BLaER1 treated with 17β-estradiol and CSF1 and Interleukin-3, amounts not matched to agents 10 nM and 100 nM (cell line): ENCODE measurements at regions not wholly inside any gene's neighbourhood (a gene's known extent, or its start where the extent isn't known, plus 50 kb on each side); places are given as distances from the start of the nearest gene placed in this dataset.

Experiments
- H3K27ac ChIP-seq, 11 experiments: shearing (Covaris generic); formaldehyde crosslinking; 2 replicates each; pipeline ENCODE4 v1.8.1; 2022
- H3K27me3 ChIP-seq, 11 experiments: shearing (Covaris generic); formaldehyde crosslinking; 2 replicates each; pipeline ENCODE4 v1.8.1; 2022
- H3K36me3 ChIP-seq, 11 experiments: shearing (Covaris generic); formaldehyde crosslinking; 2 replicates each; pipeline ENCODE4 v1.8.1; 2022
- H3K4me1 ChIP-seq, 10 experiments: shearing (Covaris generic); formaldehyde crosslinking; 2 replicates each; pipeline ENCODE4 v1.8.1; 2022
- H3K4me2 ChIP-seq, 11 experiments: shearing (Covaris generic); formaldehyde crosslinking; 2 replicates each; pipeline ENCODE4 v1.8.1; 2022
- H3K4me3 ChIP-seq, 10 experiments: shearing (Covaris generic); formaldehyde crosslinking; 2 replicates each; pipeline ENCODE4 v1.8.1; 2022
- H3K9ac ChIP-seq, 11 experiments: shearing (Covaris generic); formaldehyde crosslinking; 2 replicates each; pipeline ENCODE4 v1.8.1; 2022
- H3K9me3 ChIP-seq, 11 experiments: shearing (Covaris generic); formaldehyde crosslinking; replicated peaks in 1 of 11; 2 replicates each; pipeline ENCODE4 v1.8.1; 2022
- H4K20me1 ChIP-seq, 11 experiments: shearing (Covaris generic); formaldehyde crosslinking; 2 replicates each; pipeline ENCODE4 v1.8.1; 2022
- Cebpa-rat ChIP-seq, 11 experiments: shearing (Covaris generic); IDR thresholded peaks; 2 replicates each; pipeline ENCODE4 v1.8.1; 2022

- no peaks in the 10 kb centered on the region for H3K27me3 ChIP-seq
- no peak overlapping the region for H3K27ac ChIP-seq
- no peak for TF ChIP-seq Cebpa-rat (IDR thresholded peaks at IDR 0.05)
- no peak overlapping the region for H3K4me3 ChIP-seq
- H3K9ac ChIP-seq = no peak overlapping the region
- H4K20me1 ChIP-seq = no peaks in the 10 kb centered on the region
- H3K36me3 ChIP-seq = no peaks in the 10 kb centered on the region
- no peaks in the 10 kb centered on the region; a peak in 1 of 20 replicates for H3K4me1 ChIP-seq
- no peak overlapping the region for H3K4me2 ChIP-seq
- H3K9me3 ChIP-seq = peaks cover 0 to 11% (median 0%) of the 10 kb centered on the region in 11 experiments; a peak in 4 of 22 replicates
Measured at GRCh38 chr20:11761497-11761896, 156.2 kb upstream of the BTBD3 start.

DNA sequence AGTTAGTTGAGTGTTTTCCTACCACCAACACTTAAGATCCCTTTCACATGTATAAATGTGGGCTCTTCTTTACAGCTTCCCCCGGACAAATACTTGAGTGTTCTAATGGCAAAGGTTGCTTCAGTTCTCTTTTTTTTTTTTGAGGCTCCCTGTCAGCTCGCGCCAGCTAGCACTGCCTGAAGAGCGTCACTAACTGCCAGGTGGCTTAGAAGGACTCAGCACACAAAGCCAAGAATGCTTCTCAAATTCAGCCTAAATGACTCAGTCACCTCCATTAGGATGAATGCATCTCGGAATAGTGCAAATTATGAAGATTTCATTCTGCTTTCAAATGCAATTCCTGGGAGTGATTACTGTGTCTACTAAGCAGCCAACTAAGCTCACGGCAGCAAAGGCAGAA lies 150.7 kb upstream of the BTBD3 start:
- H3K27ac ChIP-seq = no peak overlapping the region
- no peak overlapping the region for H3K9ac ChIP-seq
- no peak for TF ChIP-seq Cebpa-rat (IDR thresholded peaks at IDR 0.05)
- H3K9me3 ChIP-seq = peaks cover 0 to 4% (median 0%) of the 10 kb centered on the region in 11 experiments; a peak in 1 of 22 replicates
- H3K4me2 ChIP-seq = no peak overlapping the region
- H3K36me3 ChIP-seq = no peaks in the 10 kb centered on the region
- H3K4me3 ChIP-seq = no peak overlapping the region
- no peaks in the 10 kb centered on the region for H4K20me1 ChIP-seq
- H3K27me3 ChIP-seq = no peaks in the 10 kb centered on the region
- H3K4me1 ChIP-seq = no peaks in the 10 kb centered on the region

- Histone ChIP-seq H3K4me3 (no peak overlapping the region), H3K4me1 (no peaks in the 10 kb centered on the region), H3K9ac (no peak overlapping the region), H4K20me1 (no peaks in the 10 kb centered on the region), H3K27ac (no peak overlapping the region), H3K9me3 (peaks cover 0 to 5% (median 0%) of the 10 kb centered on the region in 11 experiments; a peak in 2 of 22 replicates), H3K27me3 (no peaks in the 10 kb centered on the region), H3K36me3 (no peaks in the 10 kb centered on the region), H3K4me2 (no peak overlapping the region)
- no peak for TF ChIP-seq Cebpa-rat (IDR thresholded peaks at IDR 0.05)
Measured at GRCh38 chr20:11769825-11770224, 147.9 kb upstream of the BTBD3 start.

DNA sequence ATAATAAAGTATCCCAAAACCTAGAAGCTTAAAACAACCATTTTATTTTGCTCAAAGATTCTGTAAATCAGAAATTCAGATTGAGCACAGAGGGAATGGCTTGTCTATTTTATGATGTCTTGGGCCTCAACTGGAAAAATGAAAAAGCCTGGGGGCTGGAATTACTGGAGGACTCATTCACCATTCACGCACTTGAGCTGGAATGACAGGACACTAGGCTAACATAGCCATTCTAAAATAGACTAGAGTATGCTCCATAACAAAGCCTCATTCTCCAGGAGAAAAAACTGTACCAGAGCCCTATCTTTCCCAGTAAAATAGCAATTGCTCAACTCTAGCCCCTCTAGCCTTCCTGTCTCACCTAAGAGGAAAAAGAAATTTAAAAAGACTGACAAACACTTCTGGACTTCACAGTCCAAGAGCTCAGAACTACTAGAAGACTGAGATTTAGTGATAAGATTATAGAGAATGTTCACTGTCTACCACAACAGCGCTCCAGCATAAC lies 145.4 kb upstream of the BTBD3 start:
- no peaks in the 10 kb centered on the region for H3K4me1 ChIP-seq
- no peak overlapping the region for H3K27ac ChIP-seq
- no peak overlapping the region for H3K9ac ChIP-seq
- H3K36me3 ChIP-seq = no peaks in the 10 kb centered on the region
- H3K9me3 ChIP-seq = peaks cover 0 to 5% (median 0%) of the 10 kb centered on the region in 11 experiments; a peak in 1 of 22 replicates
- H3K4me2 ChIP-seq = no peak overlapping the region
- no peaks in the 10 kb centered on the region for H3K27me3 ChIP-seq
- TF ChIP-seq Cebpa-rat (IDR thresholded peaks at IDR 0.05) = no peak
- H3K4me3 ChIP-seq = no peak overlapping the region
- no peaks in the 10 kb centered on the region for H4K20me1 ChIP-seq

- Histone ChIP-seq H3K9ac (no peak overlapping the region), H4K20me1 (no peaks in the 10 kb centered on the region), H3K27me3 (no peaks in the 10 kb centered on the region), H3K4me1 (no peaks in the 10 kb centered on the region), H3K27ac (no peak overlapping the region), H3K9me3 (peaks cover 0 to 5% (median 0%) of the 10 kb centered on the region in 11 experiments; a peak in 1 of 22 replicates), H3K36me3 (no peaks in the 10 kb centered on the region), H3K4me2 (no peak overlapping the region), H3K4me3 (no peak overlapping the region)
- no peak for TF ChIP-seq Cebpa-rat (IDR thresholded peaks at IDR 0.05)
Measured at GRCh38 chr20:11776687-11777086, 141.0 kb upstream of the BTBD3 start.

- H3K4me2 ChIP-seq = no peak overlapping the region
- no peak for TF ChIP-seq Cebpa-rat (IDR thresholded peaks at IDR 0.05)
- no peaks in the 10 kb centered on the region for H3K4me1 ChIP-seq
- no peak overlapping the region for H3K27ac ChIP-seq
- no peak overlapping the region for H3K9ac ChIP-seq
- H3K9me3 ChIP-seq = peaks cover 0 to 5% (median 0%) of the 10 kb centered on the region in 11 experiments; a peak in 1 of 22 replicates
- no peaks in the 10 kb centered on the region for H3K36me3 ChIP-seq
- no peaks in the 10 kb centered on the region for H4K20me1 ChIP-seq
- no peaks in the 10 kb centered on the region for H3K27me3 ChIP-seq
- H3K4me3 ChIP-seq = no peak overlapping the region
Measured at GRCh38 chr20:11777387-11778205, 140.1 kb upstream of the BTBD3 start.

GRCh38 chr20:11778206-11778570 lies 139.5 kb upstream of the BTBD3 start:
- no peaks in the 10 kb centered on the region for H4K20me1 ChIP-seq
- no peak overlapping the region for H3K27ac ChIP-seq
- H3K4me3 ChIP-seq = no peak overlapping the region
- no peaks in the 10 kb centered on the region for H3K4me1 ChIP-seq
- peaks cover 0 to 5% (median 0%) of the 10 kb centered on the region in 11 experiments; a peak in 1 of 22 replicates for H3K9me3 ChIP-seq
- TF ChIP-seq Cebpa-rat (IDR thresholded peaks at IDR 0.05) = no peak
- no peak overlapping the region for H3K4me2 ChIP-seq
- no peaks in the 10 kb centered on the region for H3K36me3 ChIP-seq
- no peaks in the 10 kb centered on the region for H3K27me3 ChIP-seq
- H3K9ac ChIP-seq = no peak overlapping the region

DNA sequence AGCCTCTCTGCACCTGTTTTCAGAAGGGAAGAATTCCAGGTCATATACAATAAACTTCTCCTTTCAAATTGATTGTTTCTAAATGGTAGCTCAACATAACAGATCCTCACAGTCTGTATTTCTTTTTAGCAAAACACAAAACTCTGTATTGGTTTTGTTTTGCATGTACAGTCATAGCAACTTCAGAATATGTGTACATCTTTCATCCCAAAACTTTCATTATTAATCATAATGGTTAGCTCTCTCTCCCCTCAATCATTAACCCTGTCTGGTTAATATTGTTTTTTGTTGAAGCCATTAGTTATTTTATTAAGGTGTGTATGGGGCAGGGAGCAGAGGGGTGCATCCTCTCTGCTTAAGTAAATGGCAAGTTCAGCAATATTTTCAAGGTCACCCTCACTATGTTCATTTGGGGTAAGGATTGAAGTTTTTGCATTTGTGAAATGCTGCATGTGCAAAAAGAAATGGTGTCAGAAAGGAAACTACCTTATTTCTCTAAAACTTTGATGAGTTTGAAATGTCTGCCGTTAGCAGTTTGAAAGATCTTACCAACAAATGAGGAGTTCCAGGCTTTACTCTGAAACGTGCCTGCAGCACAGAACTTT lies 136.8 kb upstream of the BTBD3 start:
- Histone ChIP-seq H3K4me1 (no peaks in the 10 kb centered on the region), H3K27ac (no peak overlapping the region), H3K9ac (no peak overlapping the region), H3K9me3 (no peaks in the 10 kb centered on the region), H3K36me3 (no peaks in the 10 kb centered on the region), H3K27me3 (no peaks in the 10 kb centered on the region), H3K4me3 (no peak overlapping the region), H3K4me2 (no peak overlapping the region), H4K20me1 (no peaks in the 10 kb centered on the region)
- TF ChIP-seq Cebpa-rat (IDR thresholded peaks at IDR 0.05) = no peak

DNA sequence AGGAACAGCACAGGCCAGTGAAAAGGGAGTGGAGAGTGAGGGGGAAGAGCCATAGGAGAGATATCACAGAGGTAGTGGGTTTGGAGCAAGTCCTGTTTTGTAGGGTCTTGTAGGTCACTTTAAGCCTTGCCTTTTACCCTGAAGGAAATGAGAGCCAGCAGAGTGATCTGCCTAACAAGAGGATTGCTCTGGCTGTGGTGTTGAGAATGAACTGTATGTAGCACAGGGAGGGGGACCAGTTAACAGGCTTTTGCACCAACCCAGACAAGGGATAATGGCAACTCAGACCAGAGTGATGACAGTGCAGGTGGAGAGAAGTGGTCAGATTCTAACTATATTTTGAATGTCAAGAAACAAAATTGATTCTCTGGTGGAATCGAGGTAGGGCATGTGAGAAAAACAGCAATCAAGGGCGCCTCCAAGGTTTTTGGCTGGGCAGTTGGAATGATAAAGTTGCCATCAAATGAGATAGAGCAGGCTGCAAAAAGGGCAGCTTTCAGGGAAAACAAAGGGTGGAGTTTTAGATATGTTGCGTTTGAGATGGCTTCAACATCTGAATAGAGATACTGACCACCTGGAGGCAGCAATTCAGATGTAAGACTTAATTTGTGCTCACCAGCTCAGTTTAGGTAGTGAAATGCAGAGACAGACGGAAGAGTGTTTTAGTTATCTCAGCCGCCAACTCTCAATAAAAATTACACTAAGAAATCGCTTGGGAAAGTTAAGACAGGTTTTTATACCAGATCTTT lies 134.4 kb upstream of the BTBD3 start:
- H3K9ac ChIP-seq = no peak overlapping the region
- no peaks in the 10 kb centered on the region for H3K27me3 ChIP-seq
- H3K4me1 ChIP-seq = no peaks in the 10 kb centered on the region

More for the DNA sequence above, 134.4 kb upstream of the BTBD3 start:
- Histone ChIP-seq H3K4me2 (no peak overlapping the region), H3K27ac (no peak overlapping the region), H3K36me3 (no peaks in the 10 kb centered on the region), H3K9me3 (no peaks in the 10 kb centered on the region), H3K4me3 (no peak overlapping the region), H4K20me1 (no peaks in the 10 kb centered on the region)
- TF ChIP-seq Cebpa-rat (IDR thresholded peaks at IDR 0.05) = no peak
